HEK293 (cell line): ENCODE measurements at regions not wholly inside any gene's neighbourhood (a gene's known extent, or its start where the extent isn't known, plus 50 kb on each side); places are given as distances from the start of the nearest gene placed in this dataset.

Experiments used
- CTCF ChIA-PET: fragments of 350-600 bp; formaldehyde crosslinking; extraction: SDS; loops from one replicate; lab custom pipeline; 2021; ENCODE audit warnings: antibody characterized with exemption; lab: Yijun Ruan, JAX
- POLR2A ChIA-PET: fragments of 300-600 bp; formaldehyde crosslinking; extraction: SDS; loops from one replicate; lab custom pipeline; 2020; ENCODE audit warnings: antibody characterized with exemption, inconsistent platforms; lab: Yijun Ruan, JAX
- H3K27ac ChIP-seq: fragments of 200-500 bp; sonication (Bioruptor generic); 2 replicates; pipeline ENCODE4 v1.5.1; 2014; ENCODE audit warnings: low read depth, low read length, control low read depth, inconsistent platforms; ENCODE audit errors: extremely low read depth
- H3K36me3 ChIP-seq, 2 experiments: fragments of 200-500 bp in 1 of 2; sonication (Bioruptor generic) in 1 of 2; 1 replicate in 1 of 2; 2 replicates in 1 of 2; pipeline ENCODE4 v1.5.1; 2014 to 2017; ENCODE audit warnings: inconsistent platforms in 2 of 2, low read length in 2 of 2; ENCODE audit not compliant: control insufficient read depth in 2 of 2, insufficient read depth in 1 of 2
- H3K4me1 ChIP-seq: fragments of 200-500 bp; sonication (Bioruptor generic); 2 replicates; pipeline ENCODE4 v1.5.1; 2014; ENCODE audit warnings: mild to moderate bottlenecking, low read length, inconsistent platforms; ENCODE audit not compliant: control insufficient read depth, insufficient read depth
- H3K4me3 ChIP-seq: 2 replicates; pipeline ENCODE4 v1.5.1; 2011; ENCODE audit warnings: low read depth, mild to moderate bottlenecking, control low read depth, low read length, moderate library complexity
- H3K9me3 ChIP-seq: fragments of 200-500 bp; sonication (Bioruptor generic); 2 replicates; pipeline ENCODE4 v1.5.1; 2014; ENCODE audit warnings: low read depth, low read length, inconsistent platforms; ENCODE audit not compliant: control insufficient read depth, insufficient read depth
- AEBP2 ChIP-seq: fragments of 450-650 bp; formaldehyde crosslinking; IDR thresholded peaks from 2 replicates; pipeline ENCODE4 v1.5.1; 2016; ENCODE audit warnings: missing biosample characterization, missing genetic modification characterization, borderline replicate concordance
- CTCF ChIP-seq: fragments of 450-650 bp; formaldehyde crosslinking; IDR thresholded peaks from 2 replicates; pipeline ENCODE4 v1.5.1; 2016; ENCODE audit warnings: missing biosample characterization, missing genetic modification characterization
- GLI2 ChIP-seq: fragments of 450-650 bp; formaldehyde crosslinking; IDR thresholded peaks from 2 replicates; pipeline ENCODE4; 2017; ENCODE audit warnings: missing biosample characterization, missing genetic modification characterization, low read depth, borderline replicate concordance
- KLF1 ChIP-seq: fragments of 450-650 bp; formaldehyde crosslinking; IDR thresholded peaks from 2 replicates; pipeline ENCODE4 v1.5.1; 2016; ENCODE audit warnings: missing biosample characterization, missing genetic modification characterization
- KLF16 ChIP-seq: fragments of 450-650 bp; formaldehyde crosslinking; IDR thresholded peaks from 2 replicates; pipeline ENCODE4 v1.5.1; 2017; ENCODE audit warnings: missing biosample characterization, missing genetic modification characterization
- MYNN ChIP-seq: fragments of 450-650 bp; formaldehyde crosslinking; IDR thresholded peaks from 2 replicates; pipeline ENCODE4 v1.5.1; 2016; ENCODE audit warnings: missing biosample characterization, missing genetic modification characterization, borderline replicate concordance
- OSR2 ChIP-seq: fragments of 450-650 bp; formaldehyde crosslinking; IDR thresholded peaks from 2 replicates; pipeline ENCODE4 v1.5.1; 2016; ENCODE audit warnings: missing biosample characterization, missing genetic modification characterization
- OVOL3 ChIP-seq: fragments of 450-650 bp; formaldehyde crosslinking; IDR thresholded peaks from 2 replicates; pipeline ENCODE4 v1.5.1; 2016; ENCODE audit warnings: missing biosample characterization, missing genetic modification characterization
- REPIN1 ChIP-seq: fragments of 450-650 bp; formaldehyde crosslinking; IDR thresholded peaks from 2 replicates; pipeline ENCODE4 v1.5.1; 2017; ENCODE audit warnings: missing biosample characterization, missing genetic modification characterization, low read depth
- SALL2 ChIP-seq: fragments of 450-650 bp; formaldehyde crosslinking; IDR thresholded peaks from 2 replicates; pipeline ENCODE4 v1.5.0; 2017; ENCODE audit warnings: missing biosample characterization, mild to moderate bottlenecking, missing genetic modification characterization, borderline replicate concordance
- TRIM28 ChIP-seq: IDR thresholded peaks from 2 replicates; pipeline ENCODE4 v1.6.1; 2011; ENCODE audit warnings: low read length, control low read depth, borderline replicate concordance
- ZBTB10 ChIP-seq: fragments of 450-650 bp; formaldehyde crosslinking; IDR thresholded peaks from 2 replicates; pipeline ENCODE4 v1.5.1; 2016; ENCODE audit warnings: missing biosample characterization, missing genetic modification characterization
- ZBTB6 ChIP-seq: fragments of 450-650 bp; formaldehyde crosslinking; IDR thresholded peaks from 2 replicates; pipeline ENCODE4 v1.5.1; 2017; ENCODE audit warnings: missing biosample characterization, missing genetic modification characterization
- ZEB2 ChIP-seq: fragments of 450-650 bp; formaldehyde crosslinking; IDR thresholded peaks from 2 replicates; pipeline ENCODE4 v1.5.1; 2016; ENCODE audit warnings: missing biosample characterization, missing genetic modification characterization
- ZNF280C ChIP-seq: fragments of 450-650 bp; formaldehyde crosslinking; IDR thresholded peaks from 2 replicates; pipeline ENCODE4 v1.5.1; 2016; ENCODE audit warnings: missing biosample characterization, missing genetic modification characterization
- ZNF292 ChIP-seq: fragments of 450-650 bp; formaldehyde crosslinking; IDR thresholded peaks from 2 replicates; pipeline ENCODE4 v1.5.1; 2016; ENCODE audit warnings: low read depth, missing biosample characterization, missing genetic modification characterization, borderline replicate concordance
- ZNF341 ChIP-seq: fragments of 450-650 bp; formaldehyde crosslinking; IDR thresholded peaks from 2 replicates; pipeline ENCODE4; 2016; ENCODE audit warnings: low read depth, missing biosample characterization, missing genetic modification characterization
- ZNF366 ChIP-seq: fragments of 450-650 bp; formaldehyde crosslinking; conservative IDR thresholded peaks from 2 replicates; pipeline ENCODE4 v1.5.1; 2016; ENCODE audit warnings: missing biosample characterization, missing genetic modification characterization
- ZNF596 ChIP-seq: fragments of 450-650 bp; IDR thresholded peaks from 2 replicates; pipeline ENCODE4 v1.5.0; 2018; ENCODE audit warnings: missing biosample characterization, mild to moderate bottlenecking, missing genetic modification characterization, moderate library complexity
- ZNF792 ChIP-seq: fragments of 450-650 bp; formaldehyde crosslinking; IDR thresholded peaks from 2 replicates; pipeline ENCODE4 v1.5.1; 2016; ENCODE audit warnings: missing biosample characterization, missing genetic modification characterization
- ZSCAN23 ChIP-seq: fragments of 450-650 bp; formaldehyde crosslinking; IDR thresholded peaks from 2 replicates; pipeline ENCODE4 v1.5.1; 2016; ENCODE audit warnings: missing biosample characterization, missing genetic modification characterization

GRCh38 chr9:74095925-74096324 lies 401.2 kb upstream of the RORB start:
- H3K9me3 ChIP-seq: no peaks in the 10 kb centered on the region
- CTCF ChIA-PET: no interaction called here
- TF ChIP-seq ZNF292 (no peak), ZSCAN23 (tag by site-specific recombination) (no peak), ZEB2 (no peak), ZNF596 (tag by site-specific recombination) (no peak), MYNN (tag by site-specific recombination) (no peak), AEBP2 (tag by site-specific recombination) (no peak), ZNF792 (no peak), TRIM28 (no peak), CTCF (no peak), KLF16 (tag by site-specific recombination) (no peak)
- TF ChIP-seq, all 188 proteins: peak for 0
- POLR2A ChIA-PET: no interaction called here
- Histone ChIP-seq H3K36me3 (no peaks in the 10 kb centered on the region), H3K27ac (no peak overlapping the region), H3K4me1 (no peaks in the 10 kb centered on the region), H3K4me3 (no peak overlapping the region)

GRCh38 chr9:74096420-74096819 lies 400.7 kb upstream of the RORB start:
- Histone ChIP-seq H3K4me1 (no peaks in the 10 kb centered on the region), H3K36me3 (no peaks in the 10 kb centered on the region), H3K27ac (no peak overlapping the region), H3K9me3 (no peaks in the 10 kb centered on the region), H3K4me3 (no peak overlapping the region)
- TF ChIP-seq REPIN1: no peak
- TF ChIP-seq, all 188 proteins: peak for 0
- CTCF ChIA-PET: no interaction called here
- POLR2A ChIA-PET: no interaction called here

GRCh38 chr9:74100042-74100441 lies 397.1 kb upstream of the RORB start:
- Histone ChIP-seq H3K4me1 (no peaks in the 10 kb centered on the region), H3K36me3 (no peaks in the 10 kb centered on the region), H3K4me3 (no peak overlapping the region), H3K9me3 (no peaks in the 10 kb centered on the region), H3K27ac (no peak overlapping the region)
- ChIA-PET CTCF (no interaction called here), POLR2A (no interaction called here)
- no peak for TF ChIP-seq GLI2 (tag by site-specific recombination)
- TF ChIP-seq ZNF341 (tag by site-specific recombination): no peak
- TF ChIP-seq OSR2: no peak
- no peak for TF ChIP-seq OVOL3 (tag by site-specific recombination)
- no peak for TF ChIP-seq ZBTB10 (tag by site-specific recombination)
- TF ChIP-seq ZBTB6 (tag by site-specific recombination): no peak
- no peak for TF ChIP-seq ZNF366 (tag by site-specific recombination)
- TF ChIP-seq SALL2: no peak
- TF ChIP-seq ZNF596 (tag by site-specific recombination): no peak
- TF ChIP-seq KLF1 (tag by site-specific recombination): no peak
- no peak for TF ChIP-seq ZNF280C (tag by site-specific recombination)
